22Rv1 (cell line): ENCODE measurements at regions not wholly inside any gene's neighbourhood (a gene's known extent, or its start where the extent isn't known, plus 50 kb on each side); places are given as distances from the start of the nearest gene placed in this dataset.
"Not testable (repeated sequence)": the region's sequence is repeated elsewhere in the genome, so short reads cannot be mapped to it uniquely, and the experiment has no call there.

Experiments
- H3K27ac ChIP-seq: fragments of 450-650 bp; 2 replicates; pipeline ENCODE4 v1.5.1; 2017
- ZFX ChIP-seq: fragments of 450-650 bp; IDR thresholded peaks from 2 replicates; pipeline ENCODE4 v1.6.1; 2017; ENCODE audit warnings: antibody characterized with exemption, borderline replicate concordance
- TF ChIP-seq, protein P1 (sequence below): fragments of 450-650 bp; IDR thresholded peaks from 2 replicates; pipeline ENCODE4 v1.5.1; 2017; ENCODE audit warnings: mild to moderate bottlenecking

DNA sequence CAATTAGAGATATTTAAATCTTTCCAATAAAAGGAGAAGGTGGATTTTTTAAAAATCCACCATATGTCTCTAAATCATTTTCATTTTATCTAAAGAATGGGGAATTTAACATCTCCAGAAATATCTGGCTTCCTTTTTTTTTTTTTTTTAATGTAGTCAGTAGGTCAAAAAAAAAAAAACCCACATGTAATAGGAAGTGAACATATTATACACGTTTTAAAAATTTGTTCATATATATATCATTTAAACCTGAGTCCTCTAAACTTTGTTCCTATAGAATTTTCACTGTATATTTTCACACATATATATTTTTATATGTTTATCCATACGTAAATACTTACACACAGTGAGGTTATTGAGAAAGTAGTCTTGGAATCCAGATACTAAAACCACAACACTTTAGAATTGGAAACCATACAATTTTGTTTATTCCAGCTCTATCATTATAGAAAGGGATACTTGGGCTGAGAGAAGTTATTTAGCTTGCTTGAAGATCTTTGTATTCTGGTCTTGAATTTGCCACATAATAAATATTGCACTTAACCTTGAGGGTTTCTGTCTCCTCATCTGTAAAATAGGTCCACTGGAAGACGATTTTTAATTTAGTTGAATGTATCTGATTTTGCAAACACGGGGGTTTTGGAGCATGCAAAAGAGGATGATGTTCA is 62.1 kb upstream of the ZNF217 start:
- no peak for TF ChIP-seq ZFX
- TF ChIP-seq, protein P1, sequence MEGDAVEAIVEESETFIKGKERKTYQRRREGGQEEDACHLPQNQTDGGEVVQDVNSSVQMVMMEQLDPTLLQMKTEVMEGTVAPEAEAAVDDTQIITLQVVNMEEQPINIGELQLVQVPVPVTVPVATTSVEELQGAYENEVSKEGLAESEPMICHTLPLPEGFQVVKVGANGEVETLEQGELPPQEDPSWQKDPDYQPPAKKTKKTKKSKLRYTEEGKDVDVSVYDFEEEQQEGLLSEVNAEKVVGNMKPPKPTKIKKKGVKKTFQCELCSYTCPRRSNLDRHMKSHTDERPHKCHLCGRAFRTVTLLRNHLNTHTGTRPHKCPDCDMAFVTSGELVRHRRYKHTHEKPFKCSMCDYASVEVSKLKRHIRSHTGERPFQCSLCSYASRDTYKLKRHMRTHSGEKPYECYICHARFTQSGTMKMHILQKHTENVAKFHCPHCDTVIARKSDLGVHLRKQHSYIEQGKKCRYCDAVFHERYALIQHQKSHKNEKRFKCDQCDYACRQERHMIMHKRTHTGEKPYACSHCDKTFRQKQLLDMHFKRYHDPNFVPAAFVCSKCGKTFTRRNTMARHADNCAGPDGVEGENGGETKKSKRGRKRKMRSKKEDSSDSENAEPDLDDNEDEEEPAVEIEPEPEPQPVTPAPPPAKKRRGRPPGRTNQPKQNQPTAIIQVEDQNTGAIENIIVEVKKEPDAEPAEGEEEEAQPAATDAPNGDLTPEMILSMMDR: no peak
- no peak overlapping the region for H3K27ac ChIP-seq

DNA sequence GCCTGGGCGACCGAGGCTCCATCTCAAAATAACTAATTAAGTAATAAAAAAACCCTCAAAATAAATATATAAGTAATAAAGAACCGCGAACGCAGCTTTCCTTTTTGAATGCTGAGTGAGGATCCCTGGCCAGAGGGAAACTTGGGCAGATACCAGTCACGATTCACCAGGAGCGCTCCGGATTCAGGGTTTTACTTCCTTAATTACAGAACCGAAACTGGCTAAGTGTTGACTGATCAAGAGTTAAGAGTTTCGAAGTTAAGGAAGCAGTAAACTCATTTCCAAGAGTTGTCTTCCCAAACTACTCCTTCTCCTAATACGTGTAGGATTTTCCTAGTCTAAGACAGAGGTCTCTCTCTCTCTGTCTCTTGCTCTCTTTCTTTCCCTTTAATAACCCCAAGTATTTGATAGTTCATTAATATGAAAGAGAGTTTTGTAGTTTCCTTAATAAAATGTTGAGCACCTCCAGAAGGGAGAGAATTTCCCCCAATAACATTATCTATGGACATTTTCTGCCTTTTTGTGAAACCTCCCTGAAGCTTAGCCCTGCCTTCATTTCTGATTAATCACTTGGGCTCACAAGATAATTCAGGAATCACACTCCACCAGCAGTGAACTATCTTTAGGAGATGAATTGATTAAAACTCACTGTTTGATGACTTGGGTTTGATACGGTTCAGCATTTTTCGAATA is 61.4 kb upstream of the ZNF217 start:
- no peak for TF ChIP-seq ZFX
- TF ChIP-seq, protein P1: no peak
- no peak overlapping the region for H3K27ac ChIP-seq

DNA sequence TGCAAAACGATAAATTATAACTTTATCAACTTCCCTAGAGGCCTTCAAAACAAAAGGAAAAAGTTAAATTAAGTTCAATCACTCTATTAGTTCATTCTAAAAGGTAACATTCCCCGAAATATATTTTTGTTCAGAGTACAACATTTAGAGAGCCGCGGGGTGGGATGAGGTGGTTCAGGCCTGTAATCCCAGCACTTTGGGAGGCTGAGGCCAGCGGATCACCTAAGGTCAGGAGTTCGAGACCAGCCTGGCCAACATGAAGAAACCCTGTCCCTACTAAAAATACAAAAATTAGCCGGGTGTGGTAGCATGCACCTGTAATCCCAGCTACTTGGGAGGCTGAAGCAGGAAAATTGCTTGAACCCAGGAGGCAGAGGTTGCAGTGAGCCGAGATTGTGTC is 60.9 kb upstream of the ZNF217 start:
- not testable (repeated sequence) for H3K27ac ChIP-seq

DNA sequence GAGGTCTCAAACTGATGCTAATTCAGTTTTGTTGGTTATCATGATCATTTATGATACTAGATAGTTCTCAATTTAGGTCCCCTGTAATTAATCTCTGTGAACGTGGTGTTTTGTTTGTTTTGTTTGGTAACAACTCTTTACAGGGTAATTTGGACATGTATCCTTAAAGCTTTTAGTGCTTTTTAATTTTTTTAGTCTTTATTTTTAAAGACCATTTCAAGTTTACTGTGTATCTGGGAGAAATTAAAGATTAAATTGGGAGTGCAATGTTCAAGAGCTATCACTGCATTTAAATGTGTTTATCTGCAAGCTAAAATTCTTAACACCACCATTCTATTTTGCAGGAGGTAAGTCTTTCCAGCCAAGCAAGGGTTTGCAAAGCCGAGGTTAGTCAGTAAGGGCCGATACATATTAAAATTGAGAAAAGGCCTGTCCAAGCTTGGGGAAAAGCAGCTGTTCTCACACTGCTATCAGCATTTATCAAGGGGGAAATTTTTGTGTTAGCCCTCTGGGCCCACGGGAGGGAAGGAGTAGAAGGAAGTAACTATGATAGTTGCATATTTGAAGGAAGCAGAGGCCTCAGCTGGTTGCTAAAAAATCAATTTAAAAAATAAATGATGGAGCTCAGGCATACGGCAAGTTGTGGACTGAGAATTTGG is 59.3 kb upstream of the ZNF217 start:
- no peak overlapping the region for H3K27ac ChIP-seq

DNA sequence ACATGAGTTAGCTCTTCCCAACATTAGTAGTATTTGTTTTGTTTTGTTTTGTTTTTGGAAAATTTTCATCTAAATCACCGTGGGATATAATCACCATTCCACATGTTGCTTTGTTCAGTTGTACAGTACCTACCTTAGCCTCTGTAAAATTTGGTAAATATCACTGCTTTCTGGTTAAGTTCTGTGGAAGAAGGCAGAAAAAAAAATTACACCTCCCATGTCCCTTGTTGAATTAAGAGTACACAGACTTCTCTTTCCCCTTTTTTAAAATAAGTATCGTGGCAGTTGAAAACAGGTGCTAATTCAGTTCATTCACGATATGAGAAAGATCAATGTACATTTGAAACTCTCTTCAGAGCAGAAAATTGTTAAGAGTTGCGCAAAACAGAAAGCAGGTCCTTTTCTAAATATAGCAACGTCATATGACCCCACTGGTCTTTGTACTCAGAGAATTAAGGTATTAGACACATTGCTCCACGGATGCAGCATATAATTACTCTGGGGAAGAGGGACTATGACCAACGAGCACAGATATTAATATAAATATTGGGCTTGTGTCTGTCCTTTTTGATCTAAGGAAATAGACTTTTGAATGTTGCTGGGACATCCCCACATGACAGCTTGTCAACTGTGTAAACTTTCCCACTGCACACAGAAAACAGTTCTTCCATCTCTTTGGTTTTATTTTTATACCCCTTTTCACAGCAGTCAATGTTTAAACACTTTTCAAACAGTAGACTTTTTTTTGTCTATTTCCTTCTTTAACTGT is 58.6 kb upstream of the ZNF217 start:
- TF ChIP-seq ZFX: no peak
- TF ChIP-seq, protein P1: no peak
- H3K27ac ChIP-seq: 0 out of 2 replicates have a peak overlapping the region, but pooled peaks have one; percentile 19

More for the DNA sequence above, 59.3 kb upstream of the ZNF217 start:
- TF ChIP-seq, protein P1: no peak

DNA sequence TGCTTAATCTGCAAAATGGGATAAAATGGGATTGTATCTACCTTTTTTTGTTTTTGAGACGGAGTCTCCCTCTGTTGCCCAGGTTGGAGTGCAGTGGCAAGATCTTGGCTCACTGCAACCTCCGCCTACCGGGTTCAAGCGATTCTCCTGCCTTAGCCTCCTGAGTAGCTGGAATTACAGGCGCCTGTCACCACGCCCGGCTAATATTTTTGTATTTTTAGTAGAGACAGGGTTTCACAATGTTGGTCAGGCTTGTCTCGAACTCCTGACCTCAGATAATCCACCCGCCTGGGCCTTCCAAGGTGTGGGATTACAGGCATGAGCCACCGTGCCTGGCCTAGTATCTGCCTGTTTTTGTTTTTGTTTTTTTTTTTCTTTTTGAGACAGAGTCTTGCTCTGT is 55.9 kb upstream of the ZNF217 start:
- H3K27ac ChIP-seq: not testable (repeated sequence)

DNA sequence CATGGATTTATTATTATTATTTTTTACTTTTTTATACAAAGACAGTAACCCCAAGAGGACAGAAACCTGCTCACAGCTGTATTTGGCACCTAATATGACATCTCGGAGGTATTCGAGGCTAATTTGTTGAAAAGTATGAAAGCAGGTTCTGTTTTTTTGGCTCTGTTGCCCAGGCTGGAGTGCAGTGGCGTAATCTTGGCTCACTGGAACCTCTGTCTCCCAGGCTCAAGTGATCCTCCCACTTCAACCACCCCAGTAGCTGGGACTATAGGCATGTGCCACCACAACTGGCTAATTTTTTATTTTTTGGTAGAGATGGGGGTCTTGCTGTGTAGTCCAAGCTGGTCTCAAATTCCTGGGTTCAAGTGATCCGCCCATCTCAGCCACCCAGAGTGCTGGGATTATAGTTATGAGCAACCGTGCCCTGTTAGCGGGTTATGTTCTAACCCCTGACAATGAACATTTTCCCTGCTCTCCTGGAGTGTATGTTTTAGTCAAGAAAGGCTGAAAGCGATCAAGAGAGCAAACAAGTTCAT is 53.7 kb upstream of the ZNF217 start:
- no peak overlapping the region for H3K27ac ChIP-seq
- TF ChIP-seq, protein P1: no peak
- TF ChIP-seq ZFX: no peak
